CD14-positive monocyte (primary cell): ENCODE measurements at regions not wholly inside any gene's neighbourhood (a gene's known extent, or its start where the extent isn't known, plus 50 kb on each side); places are given as distances from the start of the nearest gene placed in this dataset.
A peak's percentile ranks its signal among the peaks of the same experiment; 100 is the strongest.
"Not testable (repeated sequence)": the region's sequence is repeated elsewhere in the genome, so short reads cannot be mapped to it uniquely, and the experiment has no call there.

Source experiments
- DNase-seq, 3 donors: peaks; one replicate each; pipeline ENCODE4 v3.0.0-alpha.2; 2011 to 2022
- H2AFZ ChIP-seq: 2 replicates; pipeline ENCODE4 v1.6.0; 2012; ENCODE audit warnings: mild to moderate bottlenecking, low read depth, low read length, inconsistent platforms; ENCODE audit not compliant: insufficient read depth, poor library complexity, severe bottlenecking
- H3K27ac ChIP-seq, 2 donors: 1 replicate in 1 of 2; 2 replicates in 1 of 2; pipeline ENCODE4 v1.5.1; 2012 to 2013; ENCODE audit warnings: low read length in 2 of 2, control low read depth in 1 of 2, inconsistent platforms in 1 of 2, low read depth in 1 of 2, mild to moderate bottlenecking in 1 of 2
- H3K27me3 ChIP-seq, 2 donors: one replicate each; pipeline versions ENCODE4 v1.6.0 to v1.6.1; 2011 to 2013; ENCODE audit warnings: low read length in 2 of 2; ENCODE audit not compliant: control insufficient read depth in 2 of 2, insufficient read depth in 2 of 2
- H3K36me3 ChIP-seq, 2 donors: replicated peaks in 1 of 2; 1 replicate in 1 of 2; 2 replicates in 1 of 2; pipeline versions ENCODE4 v1.5.1 to v1.6.1; 2012 to 2013; ENCODE audit warnings: low read length in 2 of 2, control low read depth in 1 of 2, inconsistent platforms in 1 of 2, mild to moderate bottlenecking in 1 of 2; ENCODE audit not compliant: insufficient read depth in 2 of 2, control insufficient read depth in 1 of 2
- H3K4me1 ChIP-seq, 2 donors: 1 replicate in 1 of 2; 2 replicates in 1 of 2; pipeline versions ENCODE4 v1.5.1 to v1.6.1; 2012 to 2013; ENCODE audit warnings: low read length in 2 of 2, control low read depth in 1 of 2, inconsistent platforms in 1 of 2, mild to moderate bottlenecking in 1 of 2, moderate library complexity in 1 of 2; ENCODE audit not compliant: insufficient read depth in 2 of 2, control insufficient read depth in 1 of 2
- H3K4me2 ChIP-seq: replicated peaks from 2 replicates; pipeline ENCODE3; 2012; ENCODE audit warnings: low read length, moderate library complexity, mild to moderate bottlenecking; ENCODE audit not compliant: poor library complexity, severe bottlenecking; ENCODE audit errors: extremely low read depth
- H3K4me3 ChIP-seq, 3 experiments: fragments of 200-600 bp in 1 of 3; sonication (generic) in 1 of 3; replicated peaks in 1 of 3; 1 replicate in 2 of 3; 2 replicates in 1 of 3; pipeline ENCODE4 v1.5.1; 2011 to 2013; ENCODE audit warnings: low read length in 3 of 3, mild to moderate bottlenecking in 3 of 3, control low read depth in 2 of 3, low read depth in 2 of 3, inconsistent platforms in 1 of 3, moderate library complexity in 1 of 3
- H3K79me2 ChIP-seq: 2 replicates; pipeline ENCODE4 v1.6.0; 2012; ENCODE audit warnings: mild to moderate bottlenecking, control low read depth, inconsistent platforms, low read length, moderate library complexity; ENCODE audit not compliant: insufficient read depth
- H3K9ac ChIP-seq: 2 replicates; pipeline ENCODE4 v1.6.0; 2017; ENCODE audit warnings: low read length, mild to moderate bottlenecking; ENCODE audit not compliant: insufficient read depth, poor library complexity, severe bottlenecking
- H3K9me3 ChIP-seq, 2 donors: replicated peaks in 1 of 2; 1 replicate in 1 of 2; 2 replicates in 1 of 2; pipeline versions ENCODE4 v1.5.1 to v1.6.1; 2012 to 2013; ENCODE audit warnings: low read length in 2 of 2, control low read depth in 1 of 2; ENCODE audit not compliant: control insufficient read depth in 1 of 2, insufficient read depth in 1 of 2
- H4K20me1 ChIP-seq: 2 replicates; pipeline ENCODE4 v1.6.0; 2012; ENCODE audit warnings: mild to moderate bottlenecking, low read length, control low read depth, moderate library complexity; ENCODE audit not compliant: insufficient read depth
- H3K27ac Mint-ChIP-seq, 7 donors: one replicate each; pipeline ENCODE4 v1.8.0; 2020; ENCODE audit warnings: mild to moderate bottlenecking in 7 of 7, mixed read lengths in 7 of 7, moderate library complexity in 6 of 7, inconsistent platforms in 2 of 7
- H3K27me3 Mint-ChIP-seq, 3 donors: one replicate each; pipeline ENCODE4 v1.8.0; 2021 to 2022; ENCODE audit warnings: low read depth in 3 of 3, mild to moderate bottlenecking in 3 of 3, mixed read lengths in 3 of 3, moderate library complexity in 3 of 3, inconsistent platforms in 1 of 3
- H3K36me3 Mint-ChIP-seq, 2 donors: one replicate each; pipeline ENCODE4 v1.8.0; 2020; ENCODE audit warnings: mixed read lengths in 2 of 2, inconsistent platforms in 1 of 2, mild to moderate bottlenecking in 1 of 2
- H3K4me1 Mint-ChIP-seq: one replicate; pipeline ENCODE4 v1.8.0; 2020; ENCODE audit warnings: mild to moderate bottlenecking, mixed read lengths
- H3K4me3 Mint-ChIP-seq, 2 donors: one replicate each; pipeline ENCODE4 v1.8.0; 2020; ENCODE audit warnings: mild to moderate bottlenecking in 2 of 2, mixed read lengths in 2 of 2, moderate library complexity in 1 of 2
- H3K9me3 Mint-ChIP-seq, 7 donors: one replicate each; pipeline ENCODE4 v1.8.0; 2020 to 2022; ENCODE audit warnings: mixed read lengths in 7 of 7, mild to moderate bottlenecking in 6 of 7, moderate library complexity in 6 of 7, inconsistent platforms in 2 of 7
- CTCF ChIP-seq: fragments of 200-600 bp; IDR thresholded peaks from one replicate; pipeline ENCODE4 v1.8.0; 2022; ENCODE audit warnings: antibody characterized with exemption, mild to moderate bottlenecking
- WGBS: methylation state at CpG from one replicate; pipeline ENCODE4 v1.1.5; 2013; ENCODE audit warnings: missing lambda C conversion rate; ENCODE audit not compliant: insufficient coverage; 5-methylcytosine and 5-hydroxymethylcytosine counted together
- intact Hi-C, 2 donors: fragments of 100-400 bp; cut with micrococcal nuclease; formaldehyde crosslinking; loops; one replicate each; pipeline versions ENCODE4 v1.15.0 to v1.15.1; 2023

- Histone ChIP-seq H3K4me2 (no peak overlapping the region), H3K27me3 (no peaks in the 10 kb centered on the region), H3K36me3 (no peaks in the 10 kb centered on the region), H3K9me3 (no peaks in the 10 kb centered on the region), H2AFZ (no peak overlapping the region), H3K4me3 (no peak overlapping the region), H3K79me2 (no peaks in the 10 kb centered on the region), H3K9ac (no peak overlapping the region), H3K27ac (no peak overlapping the region), H3K4me1 (peaks cover 26 to 54% of the 10 kb centered on the region in 2 donors), H4K20me1 (no peaks in the 10 kb centered on the region)
- no peaks in the 10 kb centered on the region for H3K27me3 Mint-ChIP-seq
- peaks cover 50% of the 10 kb centered on the region for H3K4me1 Mint-ChIP-seq
- TF ChIP-seq CTCF, result no peak
- no peak for DNase-seq
- H3K9me3 Mint-ChIP-seq, result peaks cover 0 to 4% (median 0%) of the 10 kb centered on the region in 7 donors
- no peaks in the 10 kb centered on the region for H3K36me3 Mint-ChIP-seq
- intact Hi-C loops, result no loop called here
- H3K27ac Mint-ChIP-seq, result no peak overlapping the region
- 100% methylated on average over 1 of the region's 4 CpGs for WGBS
- H3K4me3 Mint-ChIP-seq, result no peak overlapping the region
Measured at GRCh38 chr15:21267671-21268395, 172.5 kb downstream of the POTEB3 start.

- H2AFZ ChIP-seq, result no peak overlapping the region
- DNase-seq, result peak in 2 of 3 donors; percentile 34 to 46
- H3K9me3 ChIP-seq, result peaks cover 0 to 5% of the 10 kb centered on the region in 2 donors
- TF ChIP-seq CTCF, result no peak
- WGBS, result no CpG with 5 or more reads among the region's 2 CpGs
- H3K27me3 Mint-ChIP-seq, result no peaks in the 10 kb centered on the region
- no peaks in the 10 kb centered on the region for H4K20me1 ChIP-seq
- H3K4me3 ChIP-seq, result no peak overlapping the region
- peaks cover under 1 to 9% (median 5%) of the 10 kb centered on the region in 7 donors for H3K9me3 Mint-ChIP-seq
- peaks cover 26 to 52% of the 10 kb centered on the region in 2 donors for H3K4me1 ChIP-seq
- H3K4me3 Mint-ChIP-seq, result no peak overlapping the region
- peaks cover 49% of the 10 kb centered on the region for H3K4me1 Mint-ChIP-seq
- no peak overlapping the region for H3K27ac Mint-ChIP-seq
- no peaks in the 10 kb centered on the region for H3K36me3 Mint-ChIP-seq
- no peak overlapping the region for H3K9ac ChIP-seq
- intact Hi-C loops, result no loop called here
- H3K27ac ChIP-seq, result no peak overlapping the region
- no peaks in the 10 kb centered on the region for H3K79me2 ChIP-seq
- H3K27me3 ChIP-seq, result no peaks in the 10 kb centered on the region
- no peak overlapping the region for H3K4me2 ChIP-seq
- no peaks in the 10 kb centered on the region for H3K36me3 ChIP-seq
Measured at GRCh38 chr15:21267226-21267625, 173.1 kb downstream of the POTEB3 start.

GRCh38 chr15:21265628-21266027 lies 174.7 kb downstream of the POTEB3 start:
- H3K4me3 Mint-ChIP-seq, H3K36me3 Mint-ChIP-seq, intact Hi-C loops, H3K79me2 ChIP-seq, H3K27me3 ChIP-seq, H4K20me1 ChIP-seq, H3K4me2 ChIP-seq, H3K9ac ChIP-seq, H3K36me3 ChIP-seq, H2AFZ ChIP-seq, H3K27me3 Mint-ChIP-seq, H3K4me3 ChIP-seq: not testable (repeated sequence)
- Histone ChIP-seq H3K4me1 (peaks cover 17 to 39% of the 10 kb centered on the region in 2 donors), H3K9me3 (peaks cover 0 to 19% of the 10 kb centered on the region in 2 donors), H3K27ac (peak overlapping the region in 1 of 2 donors; percentile 24)
- peaks cover 35% of the 10 kb centered on the region for H3K4me1 Mint-ChIP-seq
- H3K9me3 Mint-ChIP-seq, result peaks cover 7 to 18% (median 14%) of the 10 kb centered on the region in 7 donors
- 71% methylated on average over 1 of the region's 3 CpGs for WGBS
- H3K27ac Mint-ChIP-seq, result peak overlapping the region; percentile 19 to 79 (median 64)
- DNase-seq, result peak; percentile 40 to 76 (median 66)
